GM19240 (cell line): ENCODE measurements at regions not wholly inside any gene's neighbourhood (a gene's known extent, or its start where the extent isn't known, plus 50 kb on each side); places are given as distances from the start of the nearest gene placed in this dataset.
"Not testable (repeated sequence)": the region's sequence is repeated elsewhere in the genome, so short reads cannot be mapped to it uniquely, and the experiment has no call there.

ENCODE experiments used
- DNase-seq: peaks from one replicate; pipeline ENCODE4 v3.0.0; 2011; ENCODE audit warnings: low spot score; ENCODE audit not compliant: insufficient read length

DNA sequence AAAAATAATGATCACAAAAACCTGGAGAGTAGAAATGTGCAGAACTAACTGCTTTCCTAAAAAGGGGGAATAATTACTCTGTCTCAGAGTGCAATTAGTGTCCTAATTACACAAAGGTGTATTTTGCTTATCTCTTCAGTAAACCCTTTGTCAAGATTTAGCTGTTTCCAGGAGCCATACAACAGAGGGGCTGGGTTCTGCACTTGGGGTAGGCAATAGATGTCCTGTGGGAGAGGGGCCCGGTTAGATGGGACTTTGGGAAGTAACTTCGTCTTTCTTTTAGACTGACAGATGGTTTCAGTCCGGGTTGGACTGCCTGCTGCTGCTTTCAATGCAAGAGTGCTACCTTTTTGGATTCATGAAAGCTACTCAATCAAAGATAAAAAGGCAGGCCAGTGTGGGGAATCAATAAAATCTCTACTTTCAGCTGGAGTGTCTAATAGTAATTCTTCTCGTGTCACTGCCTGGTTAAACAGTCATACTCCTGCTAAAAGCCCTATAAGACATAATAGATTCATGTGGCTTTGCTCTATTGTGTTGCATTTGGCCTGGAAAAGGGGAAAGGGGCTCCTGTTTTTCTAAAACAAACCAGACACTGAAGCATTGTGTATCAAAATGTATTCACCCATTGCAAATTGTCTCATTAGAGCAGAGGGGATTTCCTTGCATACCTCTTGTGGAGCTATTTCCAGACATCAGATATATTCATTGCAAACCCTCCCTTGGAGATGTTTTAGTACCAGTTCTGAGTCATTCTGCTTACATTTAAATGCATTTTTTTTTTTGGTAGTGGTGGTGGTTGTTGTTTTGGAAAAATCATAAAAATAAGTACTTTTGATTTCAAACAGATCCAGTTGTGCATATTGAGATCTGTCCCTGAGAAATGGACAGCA lies 83.3 kb upstream of the PCDH8 start:
- no peak for DNase-seq

DNA sequence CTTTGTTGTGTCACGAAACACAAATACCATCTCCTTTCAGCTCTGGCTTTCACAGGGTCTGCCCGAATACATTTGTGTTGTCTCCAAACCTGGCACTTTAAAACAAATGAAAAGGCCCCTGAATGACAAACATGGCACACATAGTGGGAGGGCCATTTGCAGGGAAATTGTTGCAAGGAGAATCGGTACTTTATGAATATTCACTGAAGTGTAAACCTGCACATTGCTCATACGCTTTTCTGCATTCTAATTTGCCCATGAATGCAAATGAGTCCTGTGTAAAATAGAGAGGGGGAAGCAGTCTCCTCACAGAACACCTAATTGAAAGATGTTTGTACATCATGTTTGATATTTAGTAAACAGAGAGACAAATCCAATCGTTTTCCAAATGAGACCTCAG lies 82.7 kb upstream of the PCDH8 start:
- no peak for DNase-seq

DNA sequence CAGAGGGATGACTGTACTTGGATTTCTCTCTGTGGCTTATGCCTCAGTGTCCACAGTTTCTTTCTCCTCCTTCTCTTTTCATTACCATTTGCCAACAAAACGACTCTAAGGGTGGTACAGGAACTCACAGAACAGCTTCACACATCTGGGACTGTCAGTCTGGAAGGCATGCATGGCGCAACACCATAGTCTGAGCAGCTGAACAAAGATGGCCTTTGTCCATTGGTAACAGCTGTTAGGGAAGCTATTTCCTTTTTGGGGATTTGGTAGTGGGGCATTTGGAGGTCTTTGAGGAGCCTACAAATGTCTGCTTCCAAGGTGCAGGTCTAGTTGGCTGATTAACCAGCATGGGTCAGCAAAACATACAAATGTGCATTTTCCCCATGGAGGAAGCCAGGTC lies 81.4 kb upstream of the PCDH8 start:
- DNase-seq: no peak

DNA sequence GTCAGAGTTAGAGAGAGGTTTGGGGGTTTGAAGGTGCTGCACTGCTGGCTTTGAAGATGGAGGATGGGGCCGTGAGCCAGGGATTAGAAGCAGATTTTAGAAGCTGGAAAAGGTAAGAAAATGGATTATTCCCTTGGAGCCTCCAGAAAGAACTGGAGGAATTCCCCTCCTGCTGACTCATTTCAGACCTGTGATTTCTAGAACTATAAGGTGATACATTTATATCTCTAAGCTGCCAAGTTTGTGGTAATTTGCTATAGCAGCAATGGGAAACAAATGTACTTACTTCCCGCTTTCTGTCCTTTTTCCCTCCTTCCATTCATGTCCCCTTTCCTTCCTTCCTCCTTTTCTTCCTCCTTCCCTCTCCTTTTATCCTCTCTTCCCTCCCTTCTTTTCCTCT lies 78.5 kb upstream of the PCDH8 start:
- no peak for DNase-seq

DNA sequence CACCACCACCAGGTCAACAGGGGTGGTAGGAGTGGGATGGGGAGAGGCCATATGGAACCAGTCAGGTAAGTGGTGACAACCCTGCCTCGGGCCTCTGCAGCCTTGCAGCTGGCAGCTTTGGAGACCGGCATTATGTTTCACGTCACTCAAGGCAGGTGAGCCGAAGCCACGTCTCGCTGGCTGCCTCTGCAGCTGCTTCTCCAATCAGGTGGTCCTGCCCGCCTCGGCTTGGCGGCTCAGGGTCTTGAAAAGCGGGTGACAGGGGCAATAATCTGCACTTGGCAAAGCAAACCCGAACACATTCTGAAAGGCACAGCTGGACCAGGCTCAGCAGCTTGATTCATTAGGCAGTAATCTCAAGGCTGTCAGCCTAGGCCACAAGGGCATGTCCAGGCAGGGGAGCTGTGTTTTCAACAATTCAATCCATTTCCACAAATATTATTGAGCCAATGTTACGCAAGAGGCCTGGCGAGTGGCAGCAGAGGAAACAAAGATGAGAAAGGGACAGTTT lies 77.4 kb upstream of the PCDH8 start:
- no peak for DNase-seq

DNA sequence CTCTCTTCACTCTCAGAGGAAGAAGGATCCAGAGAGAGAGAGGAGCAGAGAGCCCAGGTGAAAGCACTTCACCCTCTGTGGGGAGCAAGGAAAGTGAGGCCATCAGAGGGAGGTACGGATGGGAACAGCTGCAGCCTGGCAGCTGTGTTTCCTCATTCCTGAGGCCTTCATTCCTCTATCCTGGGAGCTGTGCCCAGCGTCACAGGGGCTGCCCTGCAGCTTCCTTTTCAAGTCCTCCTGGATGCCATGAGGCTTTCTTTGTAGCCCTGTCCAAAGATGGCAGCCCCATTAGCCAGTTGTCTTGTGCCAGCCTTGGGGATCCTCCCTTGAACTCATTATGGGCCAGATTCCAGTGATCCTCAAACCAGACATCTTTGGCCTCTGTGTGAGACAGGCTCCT lies 76.8 kb upstream of the PCDH8 start:
- DNase-seq: no peak

DNA sequence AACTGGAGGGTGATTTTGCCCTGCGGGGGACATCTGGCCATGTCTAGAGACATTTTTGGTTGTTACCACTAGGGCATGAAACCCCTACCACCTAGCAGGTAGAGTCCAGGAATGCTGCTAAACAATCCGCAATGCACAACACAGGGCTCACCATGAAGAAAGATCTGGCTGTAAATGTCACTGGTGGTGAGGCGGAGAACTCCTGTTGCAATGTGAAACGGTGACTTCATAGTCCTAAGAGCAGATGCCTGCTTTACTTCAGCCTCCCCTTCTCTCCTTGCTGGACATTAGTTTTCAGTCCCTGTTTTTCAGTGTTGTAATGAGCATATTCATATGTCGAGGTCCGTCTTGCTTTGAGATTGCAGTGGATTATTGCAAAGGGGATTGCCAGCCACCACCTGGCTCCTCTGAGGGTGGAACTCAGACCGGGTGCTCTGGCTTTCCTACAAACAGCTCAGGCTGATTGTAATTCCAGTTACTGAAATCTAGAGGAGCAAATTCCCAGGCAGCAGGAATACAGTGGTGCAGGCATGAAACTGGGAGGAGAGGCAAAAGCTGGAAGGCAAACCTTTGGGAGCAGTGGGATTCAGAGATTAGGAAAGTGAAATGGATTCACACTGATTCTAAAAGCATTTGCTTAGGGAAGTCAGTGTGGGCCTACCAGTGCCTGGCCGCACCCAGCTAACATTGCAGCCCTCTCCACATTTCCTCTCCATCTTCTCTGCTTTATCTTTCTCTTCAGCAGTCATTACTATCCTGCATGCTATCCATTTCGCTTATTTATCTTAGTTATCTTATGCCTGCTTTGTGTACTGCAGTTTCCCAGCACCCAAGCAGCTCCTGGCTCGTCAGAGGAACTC lies 76.1 kb upstream of the PCDH8 start:
- no peak for DNase-seq

DNA sequence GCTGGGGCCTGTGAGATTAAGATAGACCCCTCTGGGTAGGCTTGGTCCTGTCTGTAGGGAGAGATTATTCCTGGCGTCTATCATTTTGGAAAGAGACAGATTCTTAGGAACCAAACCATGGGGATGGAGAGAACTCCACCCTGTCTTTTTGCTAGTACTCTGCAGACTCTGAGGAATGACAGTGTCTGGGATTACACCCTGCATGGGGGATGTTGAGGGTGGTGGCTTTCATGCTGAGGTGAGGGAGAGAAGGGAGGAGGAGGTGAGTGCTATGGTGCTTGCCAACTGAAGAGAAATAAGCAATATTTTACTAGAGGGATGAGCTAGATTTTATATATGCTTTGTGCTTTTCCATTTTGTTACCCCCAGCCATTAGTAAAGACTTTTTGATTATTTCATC lies 74.5 kb upstream of the PCDH8 start:
- no peak for DNase-seq

DNA sequence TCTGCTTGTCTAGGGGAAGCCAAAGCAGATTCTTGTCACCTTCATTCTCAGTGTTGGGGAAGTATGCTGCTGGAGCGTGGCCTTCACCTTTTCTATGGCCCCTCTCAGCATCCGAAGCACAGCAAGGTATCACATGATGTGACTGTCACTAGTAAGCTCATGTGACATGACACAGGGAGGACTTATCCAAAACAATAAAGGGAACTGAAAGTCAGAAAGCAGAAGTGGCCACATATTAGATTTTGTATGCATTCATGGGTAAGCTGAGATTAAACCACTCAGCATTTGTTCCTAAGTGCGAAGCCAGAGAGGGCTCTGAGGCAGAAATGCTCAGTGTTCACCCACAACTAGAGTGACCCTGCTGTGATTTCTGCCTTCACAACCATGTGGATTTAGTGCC lies 72.8 kb upstream of the PCDH8 start:
- DNase-seq: peak; percentile 37

DNA sequence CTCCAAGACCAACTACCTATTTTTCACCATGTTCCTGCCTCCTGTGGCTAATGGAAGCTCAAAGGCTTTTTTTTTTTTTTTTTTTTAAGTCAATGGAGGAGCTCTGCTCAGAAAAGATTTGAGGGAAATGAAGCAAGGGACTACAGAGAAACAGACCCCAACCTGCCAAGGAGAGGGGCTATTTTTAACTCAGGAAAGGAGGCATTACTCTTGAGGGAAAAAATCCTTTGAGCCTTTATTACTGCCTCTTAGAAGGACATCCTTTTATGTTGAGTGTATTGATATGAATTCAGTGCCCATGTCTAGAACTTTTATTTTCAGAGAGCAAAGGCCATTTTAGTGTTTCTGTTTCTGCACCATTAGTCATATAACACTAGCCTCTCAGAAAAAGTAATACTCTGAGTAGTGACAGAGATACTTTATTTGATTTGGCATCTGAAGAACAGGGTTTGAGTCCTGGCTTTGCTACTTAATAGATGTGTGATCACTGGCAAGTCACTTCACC lies 68.1 kb upstream of the PCDH8 start:
- no peak for DNase-seq

DNA sequence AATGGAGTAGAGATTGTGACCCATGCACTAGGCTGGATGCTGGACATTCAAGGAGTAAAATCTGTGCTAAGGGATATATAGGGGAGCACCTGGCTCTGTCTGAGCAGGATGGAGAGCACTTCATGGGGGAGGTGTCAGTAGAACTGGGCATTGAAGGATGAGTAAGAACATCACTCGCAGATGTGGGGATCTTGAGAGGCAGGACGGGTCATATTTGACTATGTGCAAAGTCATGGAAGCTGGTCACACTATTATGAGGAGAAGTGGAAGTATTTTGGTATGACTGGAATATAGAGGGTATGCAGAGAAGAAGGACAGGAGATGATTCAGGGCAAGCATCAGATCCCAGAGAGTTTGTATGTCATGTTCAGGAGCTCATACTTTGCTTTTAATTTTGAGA lies 62.9 kb upstream of the PCDH8 start:
- DNase-seq: no peak

DNA sequence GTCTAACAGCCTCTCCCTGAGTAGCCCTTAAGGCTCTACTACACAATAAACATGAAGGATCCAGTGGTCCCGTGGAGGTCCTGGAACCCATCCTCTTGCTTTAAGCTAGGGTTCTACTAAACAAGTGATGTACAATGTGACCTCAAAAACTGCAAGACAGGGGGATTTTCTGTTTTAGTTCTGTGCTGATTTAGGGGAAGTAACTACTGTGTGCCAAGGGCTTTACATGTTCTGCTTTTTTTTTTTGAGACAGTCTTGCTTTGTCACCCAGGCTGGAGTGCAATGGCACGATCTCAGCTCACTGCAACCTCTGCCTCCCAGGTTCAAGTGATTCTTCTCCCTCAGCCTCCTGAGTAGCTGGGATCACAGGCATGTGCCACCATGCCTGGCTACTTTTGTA lies 61.9 kb upstream of the PCDH8 start:
- DNase-seq: not testable (repeated sequence)

DNA sequence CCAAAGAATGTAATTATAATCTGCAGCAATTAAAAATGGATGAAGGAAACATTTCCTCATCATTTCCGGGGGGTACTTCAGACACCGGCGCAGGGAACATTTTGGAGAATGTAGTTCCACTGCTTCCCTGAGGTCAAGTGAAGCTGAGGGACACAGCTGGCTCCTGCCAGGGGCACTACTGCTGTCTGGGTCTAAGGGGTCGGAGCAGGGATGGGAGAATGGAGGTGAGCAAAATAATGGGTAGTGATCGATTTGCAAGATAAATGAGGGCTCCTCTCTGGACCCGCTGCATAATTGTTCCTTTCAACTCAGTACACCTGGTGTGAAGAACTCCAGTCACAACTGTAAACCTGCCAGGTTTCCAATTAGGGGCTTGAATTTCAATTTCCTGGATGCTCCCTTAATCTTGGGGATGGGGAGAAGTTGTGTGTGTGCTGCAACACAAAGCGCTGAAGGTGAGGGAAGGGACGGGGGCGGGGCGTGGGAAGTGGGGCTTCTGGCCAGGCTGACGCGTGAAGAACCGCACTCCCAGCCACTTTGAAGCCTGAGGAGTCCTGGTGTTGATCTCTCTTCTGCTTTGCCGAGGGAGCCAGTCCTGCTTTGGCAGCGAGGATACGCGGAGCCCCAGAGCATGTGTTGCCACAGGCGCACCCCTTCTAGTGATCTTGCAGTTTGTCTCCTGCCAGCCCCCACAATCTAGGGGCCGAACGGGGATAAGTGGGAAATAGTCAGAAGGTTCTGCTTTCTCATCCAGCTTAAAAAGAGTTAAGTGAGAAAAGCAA lies 57.9 kb upstream of the PCDH8 start:
- no peak for DNase-seq

DNA sequence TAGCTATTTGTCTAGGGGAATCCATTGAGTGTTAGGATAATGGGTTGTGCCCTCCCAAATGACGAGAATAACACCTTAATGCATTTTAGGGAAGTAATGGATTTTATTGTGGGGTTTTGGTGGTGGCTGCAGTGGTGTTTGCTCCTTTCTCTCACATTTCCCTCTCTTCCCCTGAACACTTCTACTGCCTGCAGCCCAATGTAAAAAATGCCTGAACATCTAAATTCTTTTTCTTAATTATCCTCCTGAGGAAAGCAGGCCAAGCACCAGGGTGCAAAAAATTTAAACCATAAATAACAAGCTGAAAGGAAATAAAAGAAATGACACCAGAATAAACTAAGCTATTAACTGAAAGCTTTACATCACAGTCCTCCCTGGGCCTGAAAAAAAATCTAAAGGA lies 57.3 kb upstream of the PCDH8 start:
- DNase-seq: no peak

DNA sequence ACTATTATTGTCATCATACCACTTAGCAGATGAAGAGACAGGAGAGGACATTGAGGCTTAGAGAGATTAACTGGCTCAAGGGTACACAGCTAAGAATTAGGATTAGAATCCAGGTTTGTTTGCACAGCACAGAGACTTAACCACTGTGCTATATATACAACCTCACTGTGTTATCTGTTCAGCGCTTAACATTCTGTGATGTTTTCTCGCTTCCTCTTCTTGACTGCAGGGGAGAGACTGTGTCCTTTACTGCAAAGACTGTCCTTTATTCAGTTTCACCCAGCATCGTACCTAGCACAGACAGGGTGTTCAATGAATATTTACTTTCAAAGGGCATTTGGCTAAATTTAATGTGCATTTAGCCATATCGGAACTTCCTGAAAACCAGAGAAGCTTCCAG lies 54.9 kb upstream of the PCDH8 start:
- DNase-seq: peak; percentile 31

DNA sequence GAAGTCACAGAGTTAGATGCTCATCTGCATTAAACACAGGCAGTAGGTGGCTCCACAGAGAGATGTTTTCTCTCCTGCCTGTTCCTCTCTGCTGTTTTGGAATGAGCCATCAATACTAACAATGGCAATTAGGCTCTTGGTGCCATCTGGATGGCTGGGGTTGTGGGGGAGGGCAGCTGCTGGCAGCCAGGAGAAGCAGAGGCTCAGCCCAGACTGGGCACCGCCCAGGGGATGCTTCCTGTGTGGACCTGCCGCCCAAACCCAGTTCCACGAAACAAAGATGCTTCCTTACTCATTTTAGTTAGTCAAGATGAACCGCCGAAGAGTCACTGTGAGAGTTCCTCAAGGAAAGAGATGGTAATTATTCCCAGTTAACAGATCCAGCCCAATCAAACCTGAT lies 50.8 kb upstream of the PCDH8 start:
- no peak for DNase-seq
